HG02759 (cell line): ENCODE measurements at regions not wholly inside any gene's neighbourhood (a gene's known extent, or its start where the extent isn't known, plus 50 kb on each side); places are given as distances from the start of the nearest gene placed in this dataset.
A peak's percentile ranks its signal among the peaks of the same experiment; 100 is the strongest.

Source experiments
- ATAC-seq: cut with Tn5 transposase; IDR thresholded peaks from one replicate; pipeline ENCODE4 v1.9.1; 2021; ENCODE audit warnings: mild to moderate bottlenecking, moderate library complexity; ENCODE audit not compliant: unreplicated experiment

DNA sequence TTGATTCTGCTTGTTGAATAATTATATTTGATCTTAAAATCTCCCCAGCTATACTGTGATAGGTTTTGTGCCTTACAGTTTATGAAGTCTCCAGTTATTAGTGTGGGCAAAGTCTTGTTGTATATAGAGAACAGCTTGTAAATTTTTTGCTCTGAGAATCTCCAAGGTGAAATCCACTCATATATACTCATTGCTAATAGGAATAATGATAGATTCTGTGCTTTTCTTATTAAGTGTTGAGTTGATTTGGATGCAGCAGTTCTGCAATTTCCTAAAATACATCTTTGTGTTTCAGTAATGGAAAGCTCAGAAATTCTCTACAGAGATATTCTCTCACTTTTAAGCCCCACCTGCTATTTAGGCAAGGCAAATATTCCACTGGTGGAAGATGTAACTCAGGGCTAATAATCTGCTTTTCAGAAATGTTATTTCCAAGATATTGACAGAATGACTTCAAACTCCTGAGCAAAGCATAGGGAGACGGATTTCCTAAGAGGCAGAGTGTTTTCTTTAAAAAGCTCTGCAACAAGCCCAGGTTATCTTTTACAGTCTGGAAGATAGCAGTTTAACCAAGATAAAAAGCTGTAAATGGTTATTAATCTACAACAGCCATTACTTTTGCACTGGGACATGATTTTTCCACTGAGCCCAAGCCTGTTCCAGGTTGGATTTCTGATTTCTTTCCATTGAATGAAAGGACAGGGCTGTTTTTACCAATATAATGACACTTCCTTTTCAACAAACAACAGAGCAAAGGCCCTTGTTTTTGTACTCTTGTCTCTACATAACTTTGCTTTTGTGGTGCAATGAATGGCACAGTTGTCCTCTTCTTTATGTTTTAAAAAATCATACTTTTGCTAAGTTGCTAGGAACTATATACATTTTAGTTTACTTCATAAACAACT is 239.9 kb upstream of the ATP2B1 start:
- ATAC-seq: no peak

GRCh38 chr12:89947437-89948270 is 239.0 kb upstream of the ATP2B1 start:
- ATAC-seq: no peak

GRCh38 chr12:89946518-89947135 is 238.0 kb upstream of the ATP2B1 start:
- no peak for ATAC-seq

GRCh38 chr12:89945123-89945522 is 236.5 kb upstream of the ATP2B1 start:
- ATAC-seq: no peak

- no peak for ATAC-seq
These were observed 234.8 kb upstream of the ATP2B1 start for GRCh38 chr12:89943463-89943862.

DNA sequence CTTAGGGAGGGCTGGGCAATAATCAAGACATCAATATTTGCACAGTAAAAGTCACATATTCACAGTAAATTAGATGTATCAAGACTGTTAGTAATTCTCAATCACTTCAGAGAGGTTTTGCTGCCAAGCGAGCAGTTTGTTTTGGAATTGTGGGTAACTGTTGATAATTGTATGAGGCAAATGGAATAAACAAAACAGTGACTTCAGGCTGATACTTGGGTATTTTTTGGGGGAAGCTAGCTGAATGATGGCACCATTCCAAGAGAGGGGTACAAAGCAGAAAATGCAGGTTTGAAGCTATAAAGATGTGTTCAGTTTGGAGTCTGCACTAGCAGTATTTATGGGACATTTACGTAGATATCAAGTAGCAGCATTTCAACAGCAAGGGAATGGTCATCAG is 232.8 kb upstream of the ATP2B1 start:
- ATAC-seq: no peak

GRCh38 chr12:89939522-89940215 is 231.0 kb upstream of the ATP2B1 start:
- no peak for ATAC-seq

GRCh38 chr12:89936631-89937030 is 228.0 kb upstream of the ATP2B1 start:
- no peak for ATAC-seq

DNA sequence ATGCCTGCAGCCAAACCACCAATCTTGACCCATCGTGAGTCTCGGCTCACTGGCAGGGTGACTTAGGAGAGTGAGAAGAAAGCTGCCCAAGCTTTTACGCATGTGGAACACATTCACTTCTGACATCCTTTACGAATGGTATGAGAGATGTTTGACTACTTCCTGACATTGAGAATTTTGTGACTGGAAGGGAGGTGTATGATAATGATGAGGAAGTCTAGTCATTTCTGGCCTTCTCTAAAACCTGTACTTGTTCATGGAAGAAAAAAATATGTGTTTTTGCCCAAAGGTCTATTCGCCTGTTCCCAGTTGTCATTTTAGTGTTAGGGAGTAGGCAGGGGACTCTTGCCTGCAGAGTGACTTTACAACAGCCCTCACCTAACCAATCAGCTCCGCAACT is 227.2 kb upstream of the ATP2B1 start:
- ATAC-seq: peak; percentile 90

DNA sequence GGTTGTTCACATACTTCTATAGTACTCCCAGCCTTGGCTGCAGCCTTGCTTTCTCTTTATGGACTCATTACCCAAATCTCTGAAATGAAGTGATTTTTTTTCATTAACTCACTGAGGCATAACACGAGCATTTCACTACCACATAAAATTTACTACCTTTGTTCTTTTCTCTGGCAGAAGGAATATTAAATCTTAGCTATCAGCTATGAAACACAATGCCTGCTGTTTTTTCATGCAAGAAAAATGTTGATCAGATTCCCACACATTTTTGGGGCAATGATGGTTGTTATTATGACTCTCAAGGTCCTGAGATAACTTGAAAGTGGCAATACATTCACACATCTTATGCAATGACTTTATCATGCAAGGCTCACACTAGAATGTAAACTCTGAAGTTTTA is 225.3 kb upstream of the ATP2B1 start:
- no peak for ATAC-seq

GRCh38 chr12:89932954-89933353 is 224.3 kb upstream of the ATP2B1 start:
- no peak for ATAC-seq

GRCh38 chr12:89928467-89928866 is 219.8 kb upstream of the ATP2B1 start:
- no peak for ATAC-seq

GRCh38 chr12:89927226-89927698 is 218.6 kb upstream of the ATP2B1 start:
- ATAC-seq: peak; percentile 99

- ATAC-seq: no peak
These were observed 215.6 kb upstream of the ATP2B1 start for GRCh38 chr12:89924191-89924590.

DNA sequence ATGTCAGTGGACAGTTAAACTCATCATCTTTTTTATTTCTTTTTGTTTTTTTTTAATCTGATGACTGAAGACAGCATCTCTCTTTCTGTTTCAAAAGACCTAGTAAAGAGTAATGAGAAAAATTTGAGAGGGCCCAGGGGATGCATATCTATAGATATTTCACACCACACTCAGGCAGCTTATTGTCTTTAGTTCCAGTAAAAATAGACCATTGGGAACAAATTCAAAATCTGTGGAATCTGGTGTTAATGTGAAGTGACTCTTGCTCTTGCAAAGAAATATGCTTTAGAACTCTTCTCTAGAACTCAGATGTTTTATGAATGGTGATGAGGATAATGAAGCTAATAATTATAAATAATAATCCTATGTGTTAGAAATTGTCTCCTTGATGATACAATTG is 214.5 kb upstream of the ATP2B1 start:
- ATAC-seq: no peak

- no peak for ATAC-seq
These were observed 212.2 kb upstream of the ATP2B1 start for GRCh38 chr12:89920866-89921265.

GRCh38 chr12:89919241-89919906 is 210.7 kb upstream of the ATP2B1 start:
- ATAC-seq: no peak

DNA sequence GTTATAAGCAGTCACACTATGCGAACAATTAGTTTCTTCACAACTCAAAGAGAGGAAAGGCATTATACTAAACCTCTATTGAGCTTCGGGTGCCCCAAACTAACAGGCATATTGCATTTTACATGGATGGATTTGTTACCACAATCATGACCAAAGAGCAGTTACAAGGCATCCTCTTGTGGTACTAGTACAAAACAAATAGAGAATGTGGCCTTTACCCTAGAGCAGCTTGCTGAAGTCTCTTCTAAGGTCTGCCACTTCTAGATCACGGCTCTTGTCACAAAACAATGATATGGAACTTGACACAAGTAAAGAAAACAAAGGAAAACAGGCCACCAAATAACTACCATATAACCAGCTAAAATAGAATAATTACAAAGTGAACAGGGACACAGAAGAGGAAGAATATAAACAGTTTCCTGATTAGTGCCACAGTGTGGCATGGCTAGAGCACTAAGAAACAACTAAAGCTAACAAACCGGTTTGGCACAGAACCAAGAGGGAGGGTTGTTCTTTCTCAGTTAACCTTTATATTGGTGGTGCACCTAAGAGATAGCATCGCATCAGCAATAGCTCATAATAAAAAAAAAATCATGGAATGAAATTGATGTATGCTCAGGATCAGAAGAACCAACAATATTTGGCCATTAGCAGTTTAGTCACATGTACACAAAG is 209.7 kb upstream of the ATP2B1 start:
- ATAC-seq: no peak

- no peak for ATAC-seq
These were observed 201.1 kb upstream of the ATP2B1 start for GRCh38 chr12:89909753-89910152.

DNA sequence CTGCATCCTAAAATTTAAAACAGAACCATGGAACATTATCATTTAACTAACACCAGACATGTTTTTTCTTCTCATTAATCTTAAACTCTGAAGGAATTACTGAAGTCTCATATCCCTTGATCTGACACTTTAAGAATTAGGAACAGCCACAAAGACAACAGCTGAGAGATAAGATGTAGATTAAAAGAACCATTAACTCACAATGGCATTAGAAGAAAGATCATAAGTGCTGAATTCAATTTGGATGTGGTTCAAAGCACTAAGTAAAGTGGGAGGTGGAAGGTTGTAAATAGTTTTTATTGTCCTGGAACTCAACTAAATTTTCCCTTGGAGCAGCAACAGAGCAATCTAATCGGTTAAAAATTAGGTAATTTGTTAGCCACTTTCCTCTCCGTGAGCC is 199.0 kb upstream of the ATP2B1 start:
- ATAC-seq: no peak
